Activated CD4-positive, alpha-beta memory T cell treated with anti-CD3 and anti-CD28 coated beads for 36 hours (primary cell): ENCODE measurements at regions not wholly inside any gene's neighbourhood (a gene's known extent, or its start where the extent isn't known, plus 50 kb on each side); places are given as distances from the start of the nearest gene placed in this dataset.

Experiments used
- CTCF ChIA-PET: fragments of 350-600 bp; sonication (Branson Sonifier 250); formaldehyde crosslinking; loops from one replicate; lab custom pipeline; 2021; ENCODE audit warnings: antibody characterized with exemption, inconsistent platforms; lab: Charles Lee
- POLR2A ChIA-PET: fragments of 350-600 bp; sonication (Branson Sonifier 250); formaldehyde crosslinking; loops from one replicate; lab custom pipeline; 2021; ENCODE audit warnings: antibody characterized with exemption; lab: Charles Lee
- DNase-seq: peaks from one replicate; pipeline ENCODE4 v3.0.0-alpha.2; 2020
- H3K27ac Mint-ChIP-seq: one replicate; pipeline ENCODE4 v1.8.0; 2021; ENCODE audit warnings: mixed read lengths
- H3K27me3 Mint-ChIP-seq: one replicate; pipeline ENCODE4 v1.8.0; 2021; ENCODE audit warnings: mixed read lengths
- H3K36me3 Mint-ChIP-seq: one replicate; pipeline ENCODE4 v1.8.0; 2021; ENCODE audit warnings: mixed read lengths
- H3K4me1 Mint-ChIP-seq: one replicate; pipeline ENCODE4 v1.8.0; 2021; ENCODE audit warnings: low read depth, mixed read lengths
- H3K4me3 Mint-ChIP-seq: one replicate; pipeline ENCODE4 v1.8.0; 2021; ENCODE audit warnings: mild to moderate bottlenecking, mixed read lengths
- H3K9me3 Mint-ChIP-seq: one replicate; pipeline ENCODE4 v1.8.0; 2021; ENCODE audit warnings: mixed read lengths
- intact Hi-C: fragments of 100-400 bp; cut with micrococcal nuclease; formaldehyde crosslinking; loops from one replicate; pipeline ENCODE4 v1.15.1; 2023

GRCh38 chr1:103854279-103854678 lies 104.6 kb downstream of the AMY1C start:
- no peak overlapping the region for H3K4me3 Mint-ChIP-seq
- intact Hi-C loops, result no loop called here
- no peaks in the 10 kb centered on the region for H3K27me3 Mint-ChIP-seq
- no peak for DNase-seq
- H3K27ac Mint-ChIP-seq, result no peak overlapping the region
- H3K4me1 Mint-ChIP-seq, result no peaks in the 10 kb centered on the region
- CTCF ChIA-PET, result no interaction called here
- POLR2A ChIA-PET, result no interaction called here
- H3K9me3 Mint-ChIP-seq, result peaks cover 49% of the 10 kb centered on the region
- H3K36me3 Mint-ChIP-seq, result no peaks in the 10 kb centered on the region

DNA sequence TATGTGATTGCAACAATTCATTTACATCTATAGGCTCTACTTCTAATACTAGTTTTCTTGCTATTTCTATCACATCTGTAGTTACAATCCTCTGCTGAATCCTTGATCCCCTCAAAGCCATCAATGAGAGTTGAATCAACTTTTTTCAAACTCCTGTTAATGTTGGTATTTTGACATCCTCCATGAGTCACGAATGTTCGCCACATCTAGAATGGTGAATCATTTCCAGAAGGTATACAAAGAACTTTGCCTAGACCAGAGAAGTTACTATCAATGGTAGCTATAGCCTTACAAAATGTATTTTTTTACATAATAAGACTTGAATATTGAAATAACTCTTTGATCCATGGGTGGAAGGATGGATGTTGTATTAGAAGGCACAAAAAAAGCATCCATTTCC lies 110.0 kb downstream of the AMY1C start:
- Mint-ChIP-seq H3K4me3 (no peak overlapping the region), H3K36me3 (no peaks in the 10 kb centered on the region), H3K4me1 (no peaks in the 10 kb centered on the region), H3K27ac (no peak overlapping the region), H3K9me3 (peaks cover 34% of the 10 kb centered on the region), H3K27me3 (no peaks in the 10 kb centered on the region)
- DNase-seq, result no peak
- POLR2A ChIA-PET, result no interaction called here
- intact Hi-C loops, result no loop called here
- CTCF ChIA-PET, result no interaction called here

- peaks cover 13% of the 10 kb centered on the region for H3K9me3 Mint-ChIP-seq
Observed at GRCh38 chr1:103898576-103899345, 149.1 kb downstream of the AMY1C start.

GRCh38 chr1:103900005-103900404 lies 150.3 kb downstream of the AMY1C start:
- Mint-ChIP-seq H3K36me3 (no peaks in the 10 kb centered on the region), H3K4me1 (no peaks in the 10 kb centered on the region), H3K4me3 (no peak overlapping the region), H3K27ac (no peak overlapping the region), H3K9me3 (peaks cover 12% of the 10 kb centered on the region), H3K27me3 (no peaks in the 10 kb centered on the region)
- ChIA-PET POLR2A (no interaction called here), CTCF (no interaction called here)
- intact Hi-C loops, result no loop called here
- DNase-seq, result no peak

More at GRCh38 chr1:103898576-103899345, 149.1 kb downstream of the AMY1C start:
- ChIA-PET POLR2A (no interaction called here), CTCF (no interaction called here)
- no peak for DNase-seq
- H3K27ac Mint-ChIP-seq, result no peak overlapping the region
- H3K27me3 Mint-ChIP-seq, result no peaks in the 10 kb centered on the region
- H3K4me1 Mint-ChIP-seq, result no peaks in the 10 kb centered on the region
- no peaks in the 10 kb centered on the region for H3K36me3 Mint-ChIP-seq
- intact Hi-C loops, result no loop called here
- H3K4me3 Mint-ChIP-seq, result no peak overlapping the region

DNA sequence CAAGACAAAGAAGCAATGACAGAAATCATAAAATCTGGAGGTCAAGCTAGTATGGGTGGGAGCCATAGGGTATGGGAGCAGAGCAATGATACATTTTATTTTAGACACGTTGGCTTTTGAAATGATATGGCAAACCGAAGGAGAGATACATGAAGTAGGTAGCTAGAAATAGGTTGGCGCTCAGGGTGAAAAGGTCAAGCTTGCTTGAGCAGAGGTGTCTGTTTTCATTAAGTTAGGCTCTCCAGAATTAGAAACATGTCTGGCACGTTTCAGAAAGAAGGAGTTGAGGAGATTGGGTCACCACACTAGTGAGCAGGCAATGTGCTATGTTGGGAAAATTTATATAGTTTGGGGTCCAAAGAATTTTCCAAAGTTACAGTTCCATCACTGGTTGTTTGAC lies 151.4 kb downstream of the AMY1C start:
- H3K27ac Mint-ChIP-seq, result no peak overlapping the region
- ChIA-PET POLR2A (no interaction called here), CTCF (no interaction called here)
- no peaks in the 10 kb centered on the region for H3K4me1 Mint-ChIP-seq
- H3K36me3 Mint-ChIP-seq, result no peaks in the 10 kb centered on the region
- H3K27me3 Mint-ChIP-seq, result no peaks in the 10 kb centered on the region
- intact Hi-C loops, result no loop called here
- H3K4me3 Mint-ChIP-seq, result no peak overlapping the region
- H3K9me3 Mint-ChIP-seq, result peaks cover 9% of the 10 kb centered on the region
- no peak for DNase-seq

GRCh38 chr1:103905363-103905762 lies 155.7 kb downstream of the AMY1C start:
- Mint-ChIP-seq H3K4me1 (no peaks in the 10 kb centered on the region), H3K9me3 (peaks cover 13% of the 10 kb centered on the region), H3K27me3 (no peaks in the 10 kb centered on the region), H3K27ac (no peak overlapping the region), H3K4me3 (no peak overlapping the region), H3K36me3 (no peaks in the 10 kb centered on the region)
- POLR2A ChIA-PET, result no interaction called here
- intact Hi-C loops, result no loop called here
- CTCF ChIA-PET, result no interaction called here
- DNase-seq, result no peak

DNA sequence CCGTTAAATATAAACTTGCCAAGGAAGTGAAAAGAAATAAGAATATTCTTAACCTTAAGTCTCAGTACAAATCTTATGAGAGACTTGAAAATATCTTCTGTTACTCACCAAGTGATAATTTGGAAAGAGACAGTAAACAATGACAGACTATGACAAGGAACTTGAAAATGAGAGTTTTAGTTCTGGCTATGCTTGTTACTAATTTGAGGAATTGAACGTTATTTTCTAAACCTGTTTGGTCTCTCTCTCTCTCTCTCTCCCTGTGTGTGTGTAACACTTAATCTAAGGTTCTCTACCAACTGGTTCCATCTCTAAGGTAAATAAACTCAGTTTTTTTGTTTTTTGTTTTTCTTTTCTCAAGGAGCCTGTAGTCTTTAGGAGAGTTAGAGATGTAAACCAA lies 161.8 kb downstream of the AMY1C start:
- H3K4me1 Mint-ChIP-seq, result no peaks in the 10 kb centered on the region
- POLR2A ChIA-PET, result no interaction called here
- no peak overlapping the region for H3K27ac Mint-ChIP-seq
- H3K9me3 Mint-ChIP-seq, result peaks cover 8% of the 10 kb centered on the region
- no peaks in the 10 kb centered on the region for H3K27me3 Mint-ChIP-seq
- CTCF ChIA-PET, result no interaction called here
- DNase-seq, result no peak
- no peak overlapping the region for H3K4me3 Mint-ChIP-seq
- intact Hi-C loops, result no loop called here
- H3K36me3 Mint-ChIP-seq, result no peaks in the 10 kb centered on the region

DNA sequence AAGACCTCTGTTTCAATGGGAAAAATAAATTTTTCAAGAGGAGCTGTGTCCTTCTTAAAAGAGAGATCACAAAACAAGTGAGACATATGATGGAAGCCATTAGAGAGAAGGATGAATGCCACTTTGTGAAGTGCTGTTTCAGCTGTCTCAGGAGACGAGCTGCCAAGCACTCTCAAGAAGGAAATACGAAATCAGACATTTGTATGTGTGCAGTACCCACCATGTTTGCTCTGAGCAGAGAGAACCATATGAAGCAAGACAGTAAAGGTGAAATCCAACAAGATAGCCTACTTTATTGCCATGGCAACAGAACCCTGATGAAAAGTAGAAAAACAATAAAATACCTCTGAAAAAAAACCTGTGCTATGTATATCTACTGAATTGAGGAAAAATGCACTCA lies 168.1 kb downstream of the AMY1C start:
- DNase-seq, result no peak
- Mint-ChIP-seq H3K4me3 (no peak overlapping the region), H3K27me3 (no peaks in the 10 kb centered on the region), H3K9me3 (peaks cover 7% of the 10 kb centered on the region), H3K4me1 (no peaks in the 10 kb centered on the region), H3K27ac (no peak overlapping the region), H3K36me3 (no peaks in the 10 kb centered on the region)
- ChIA-PET POLR2A (no interaction called here), CTCF (no interaction called here)
- intact Hi-C loops, result no loop called here

- intact Hi-C loops, result no loop called here
- H3K27me3 Mint-ChIP-seq, result no peaks in the 10 kb centered on the region
Observed at GRCh38 chr1:103931891-103932290, 182.2 kb downstream of the AMY1C start.

GRCh38 chr1:103937763-103938357 lies 188.2 kb downstream of the AMY1C start:
- Mint-ChIP-seq H3K4me3 (no peak overlapping the region), H3K36me3 (no peaks in the 10 kb centered on the region), H3K4me1 (no peaks in the 10 kb centered on the region), H3K27me3 (no peaks in the 10 kb centered on the region), H3K27ac (no peak overlapping the region), H3K9me3 (peaks cover 16% of the 10 kb centered on the region)
- CTCF ChIA-PET, result no interaction called here
- no peak for DNase-seq
- intact Hi-C loops, result no loop called here
- POLR2A ChIA-PET, result no interaction called here

More at GRCh38 chr1:103931891-103932290, 182.2 kb downstream of the AMY1C start:
- Mint-ChIP-seq H3K4me1 (no peaks in the 10 kb centered on the region), H3K4me3 (no peak overlapping the region), H3K9me3 (peaks cover 6% of the 10 kb centered on the region), H3K36me3 (no peaks in the 10 kb centered on the region), H3K27ac (no peak overlapping the region)
- CTCF ChIA-PET, result no interaction called here
- POLR2A ChIA-PET, result no interaction called here
- no peak for DNase-seq

DNA sequence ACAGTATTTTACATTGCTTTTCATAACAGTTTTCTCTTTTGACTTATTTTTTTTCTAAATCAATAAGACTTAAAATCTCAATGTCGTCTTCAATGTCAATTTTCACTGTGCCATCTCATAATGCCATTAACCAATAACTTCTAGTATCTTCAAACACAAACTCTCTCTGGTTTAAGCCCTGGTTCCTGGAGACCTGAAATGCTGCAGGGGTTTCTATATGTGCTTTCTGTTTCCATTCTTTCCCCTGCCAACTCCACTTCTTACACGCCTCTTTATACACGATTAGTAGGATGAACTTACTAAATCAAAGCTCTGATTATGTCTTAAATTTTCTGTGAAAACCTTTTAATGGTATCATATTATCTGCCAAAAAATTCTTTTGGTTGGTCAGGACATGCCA lies 191.4 kb downstream of the AMY1C start:
- POLR2A ChIA-PET, result no interaction called here
- DNase-seq, result no peak
- no peak overlapping the region for H3K4me3 Mint-ChIP-seq

GRCh38 chr1:103942029-103942428 lies 192.3 kb downstream of the AMY1C start:
- DNase-seq, result no peak
- H3K4me1 Mint-ChIP-seq, result no peaks in the 10 kb centered on the region
- ChIA-PET POLR2A (no interaction called here), CTCF (no interaction called here)
- no peaks in the 10 kb centered on the region for H3K27me3 Mint-ChIP-seq
- no peaks in the 10 kb centered on the region for H3K36me3 Mint-ChIP-seq
- H3K4me3 Mint-ChIP-seq, result no peak overlapping the region
- H3K27ac Mint-ChIP-seq, result no peak overlapping the region
- peaks cover 12% of the 10 kb centered on the region for H3K9me3 Mint-ChIP-seq
- intact Hi-C loops, result no loop called here

More for the DNA sequence above, 191.4 kb downstream of the AMY1C start:
- CTCF ChIA-PET, result no interaction called here
- peaks cover 12% of the 10 kb centered on the region for H3K9me3 Mint-ChIP-seq
- H3K36me3 Mint-ChIP-seq, result no peaks in the 10 kb centered on the region
- H3K27ac Mint-ChIP-seq, result no peak overlapping the region
- intact Hi-C loops, result no loop called here
- H3K27me3 Mint-ChIP-seq, result no peaks in the 10 kb centered on the region
- H3K4me1 Mint-ChIP-seq, result no peaks in the 10 kb centered on the region

GRCh38 chr1:103945774-103946173 lies 196.1 kb downstream of the AMY1C start:
- Mint-ChIP-seq H3K27ac (no peak overlapping the region), H3K4me1 (no peaks in the 10 kb centered on the region), H3K27me3 (no peaks in the 10 kb centered on the region), H3K9me3 (peaks cover 6% of the 10 kb centered on the region), H3K4me3 (no peak overlapping the region), H3K36me3 (no peaks in the 10 kb centered on the region)
- no peak for DNase-seq
- POLR2A ChIA-PET, result no interaction called here
- CTCF ChIA-PET, result interaction anchor here (0.8 kb wide), 1 partner anchor 9 kb away, joined by 3 read pairs; no protein-coding TSS in a partner anchor
- intact Hi-C loops, result no loop called here
